Stimulated activated CD4-positive, alpha-beta T cell treated with anti-CD3 and anti-CD28 coated beads, Interleukin-12 subunit alpha, Interleukin-12 subunit beta, amount 100 ng/mL, for 48 hours (primary cell): ENCODE measurements at regions not wholly inside any gene's neighbourhood (a gene's known extent, or its start where the extent isn't known, plus 50 kb on each side); places are given as distances from the start of the nearest gene placed in this dataset.
"Not testable (repeated sequence)": the region's sequence is repeated elsewhere in the genome, so short reads cannot be mapped to it uniquely, and the experiment has no call there.

ENCODE experiments used
- DNase-seq, 3 donors: peaks; one replicate each; pipeline ENCODE4 v3.0.0-alpha.2; 2020; ENCODE audit warnings: low read depth in 2 of 3, low spot score in 1 of 3

DNA sequence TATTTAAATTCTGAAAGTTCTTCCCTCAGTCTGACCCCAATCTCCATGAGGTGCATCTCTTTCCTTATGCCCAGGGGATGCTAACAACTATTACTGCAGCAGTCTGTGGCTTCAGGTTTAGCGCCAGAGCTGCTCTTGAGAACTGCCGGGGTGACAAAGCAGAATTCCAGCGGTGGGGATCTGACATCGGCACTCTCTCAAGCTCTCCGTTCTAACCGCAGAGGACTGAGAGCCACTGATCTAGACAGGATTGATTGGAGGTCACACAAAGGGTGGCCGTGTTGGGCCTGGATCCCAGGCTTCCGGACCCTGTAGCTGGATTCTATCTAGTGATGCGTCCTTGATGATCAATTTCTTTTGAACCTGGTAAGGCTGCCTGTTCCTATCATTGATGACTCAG, 155.6 kb upstream of the TMEM132C start:
- no peak for DNase-seq

- no peak for DNase-seq
These were observed 155.0 kb upstream of the TMEM132C start for GRCh38 chr12:128111951-128112350.

GRCh38 chr12:128113250-128113649, 153.7 kb upstream of the TMEM132C start:
- DNase-seq = not testable (repeated sequence)

DNA sequence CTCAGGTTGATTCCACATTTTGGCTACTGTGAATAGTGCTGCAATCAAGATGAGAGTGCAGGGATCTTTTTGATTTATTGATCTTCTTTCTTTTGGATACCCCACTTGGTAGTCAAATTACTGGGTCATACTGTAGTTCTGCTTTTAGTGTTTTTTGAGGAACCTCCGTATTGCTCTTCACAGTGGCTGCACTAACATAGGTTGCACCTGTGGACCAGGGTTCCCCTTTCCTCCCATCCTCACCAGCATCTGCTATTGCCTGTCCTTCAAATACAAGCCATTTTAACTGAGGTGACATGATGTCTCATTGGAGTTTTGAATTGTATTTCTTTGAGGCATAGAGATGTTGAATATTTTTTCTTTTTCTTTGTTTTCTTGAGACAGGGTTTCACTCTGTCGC, 152.5 kb upstream of the TMEM132C start:
- DNase-seq = no peak

GRCh38 chr12:128116537-128116936, 150.4 kb upstream of the TMEM132C start:
- DNase-seq = no peak

GRCh38 chr12:128120035-128120434, 146.9 kb upstream of the TMEM132C start:
- DNase-seq = no peak

- DNase-seq = no peak
These were observed 145.5 kb upstream of the TMEM132C start for GRCh38 chr12:128121424-128121823.

- no peak for DNase-seq
These were observed 143.9 kb upstream of the TMEM132C start for GRCh38 chr12:128123096-128123495.

DNA sequence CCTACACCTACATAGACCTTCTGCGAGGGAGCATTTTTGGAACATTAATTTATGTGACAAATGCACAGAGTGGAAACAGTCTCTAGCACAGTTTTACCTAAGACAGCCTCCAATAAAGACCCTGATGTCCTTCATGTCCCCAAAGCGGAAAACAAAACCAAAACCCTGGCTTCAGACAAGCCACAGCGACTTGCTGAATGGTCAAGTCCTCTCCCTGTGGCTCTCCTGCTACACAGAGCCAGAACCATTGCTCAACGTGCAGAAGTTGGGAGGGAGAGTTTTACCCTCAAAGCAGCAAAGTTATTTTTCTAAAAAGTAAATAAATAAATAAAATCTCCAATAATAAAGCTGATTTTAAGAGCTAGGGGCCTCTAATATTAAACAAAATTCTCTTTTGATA, 135.0 kb upstream of the TMEM132C start:
- no peak for DNase-seq

DNA sequence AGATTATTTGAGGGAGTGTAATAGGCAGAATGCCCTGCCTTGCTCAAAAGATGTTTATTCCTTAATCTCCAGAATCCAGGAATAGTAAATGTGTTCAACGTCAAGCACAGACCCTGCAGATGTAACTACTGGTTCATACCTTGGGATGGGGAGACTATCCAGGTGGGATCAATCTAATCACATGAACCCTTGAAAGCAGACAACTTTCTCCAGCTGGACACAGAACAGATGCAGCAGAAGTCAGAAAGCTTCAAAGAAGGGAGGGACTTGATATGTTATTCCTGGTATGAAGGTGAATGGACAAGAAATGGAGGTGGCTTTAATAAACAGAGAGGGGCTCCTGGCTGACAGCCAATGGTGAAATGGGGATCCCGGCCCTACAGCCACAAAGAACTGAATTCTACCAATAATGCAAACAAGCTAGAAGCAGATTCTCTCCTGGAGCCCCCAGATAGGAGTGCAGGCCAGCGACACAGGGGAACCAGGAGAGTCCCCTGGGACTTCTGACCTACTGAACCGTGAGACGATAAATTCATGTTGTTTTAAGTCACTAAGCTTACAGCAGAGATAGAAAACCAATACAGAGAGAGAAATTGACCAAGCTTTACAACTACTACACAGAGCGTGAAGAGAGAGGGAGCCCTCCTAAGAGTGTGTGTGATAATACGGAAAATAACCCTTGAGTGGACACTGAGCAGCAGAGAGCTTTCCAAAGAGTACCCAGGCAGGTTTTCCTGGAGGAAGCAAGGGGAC, 133.5 kb upstream of the TMEM132C start:
- no peak for DNase-seq

GRCh38 chr12:128137140-128137539, 129.8 kb upstream of the TMEM132C start:
- no peak for DNase-seq

DNA sequence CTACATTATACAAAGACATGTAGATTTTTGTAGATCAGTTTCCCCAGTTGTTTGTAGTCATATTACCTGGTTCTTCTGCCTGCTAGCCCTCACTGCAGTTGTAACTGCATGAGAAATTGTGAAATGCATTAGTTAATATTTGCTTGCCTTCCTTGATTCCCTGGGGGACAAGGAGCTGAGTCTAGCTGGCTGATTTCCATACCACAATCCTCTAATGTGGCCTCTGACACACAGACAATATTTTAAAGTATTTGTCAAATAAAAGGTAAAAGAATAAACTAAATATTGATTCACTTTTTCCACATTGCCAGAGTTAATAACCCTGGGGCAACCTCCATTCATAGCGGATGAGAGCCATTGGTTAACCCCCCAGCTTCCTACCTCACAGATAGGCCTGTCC, 128.8 kb upstream of the TMEM132C start:
- DNase-seq = no peak

DNA sequence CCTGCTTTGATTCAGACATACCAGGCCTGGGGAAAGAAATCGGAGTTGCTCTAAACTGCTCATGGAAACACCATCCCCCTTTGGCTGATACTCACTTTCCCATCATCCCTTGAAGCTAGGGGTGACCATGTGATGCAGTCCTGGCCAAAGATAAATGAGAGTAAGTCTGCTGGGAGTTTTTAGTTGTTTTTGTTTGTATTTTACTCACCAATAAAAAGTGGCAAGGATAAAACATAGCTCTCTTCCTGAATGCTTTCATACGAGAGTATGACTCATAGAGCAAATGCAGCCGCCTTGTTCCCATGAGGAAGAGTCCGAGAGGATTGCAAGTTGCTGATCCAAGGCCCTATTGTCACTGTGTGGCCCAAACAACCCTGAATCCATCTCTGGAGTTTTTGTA, 126.4 kb upstream of the TMEM132C start:
- DNase-seq = no peak

DNA sequence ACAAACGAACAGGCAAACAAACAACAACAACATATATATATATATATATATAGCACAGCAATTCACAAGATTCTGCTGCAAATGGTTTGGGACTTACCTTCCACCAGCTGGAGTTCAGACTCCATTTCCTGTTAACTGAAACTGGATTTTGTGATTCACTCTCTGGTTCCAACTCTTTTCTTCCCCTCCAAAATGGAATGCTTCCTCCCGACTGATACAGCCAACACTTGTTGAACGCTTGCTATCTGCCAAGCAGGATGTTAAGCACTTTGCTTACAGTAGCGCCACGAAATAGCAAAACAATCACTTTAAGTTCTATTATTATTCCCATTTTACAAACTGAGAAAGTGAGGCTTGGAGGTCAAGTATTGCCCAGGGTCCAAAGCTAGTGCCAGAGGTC, 116.0 kb upstream of the TMEM132C start:
- DNase-seq = no peak

DNA sequence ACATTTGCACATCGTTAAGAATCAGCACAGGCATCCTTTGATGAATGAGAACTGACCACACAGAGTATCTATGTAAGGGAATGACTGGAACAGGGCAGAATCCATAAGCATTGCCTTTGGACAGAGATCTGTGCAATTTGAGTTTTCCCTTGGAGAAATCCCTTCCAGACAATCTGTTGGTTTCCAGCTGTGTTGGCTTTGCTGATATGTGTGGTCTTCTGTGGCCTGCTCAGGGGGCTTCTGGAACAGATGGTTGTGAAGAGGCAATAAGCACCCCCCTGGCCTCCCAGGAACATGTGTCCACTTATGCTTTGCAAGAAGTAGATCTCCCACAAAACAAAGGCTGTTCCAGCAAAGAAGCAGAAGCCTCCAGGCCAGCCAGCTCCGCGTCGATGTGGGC, 111.4 kb upstream of the TMEM132C start:
- no peak for DNase-seq

- no peak for DNase-seq
These were observed 103.9 kb upstream of the TMEM132C start for GRCh38 chr12:128163086-128163485.

DNA sequence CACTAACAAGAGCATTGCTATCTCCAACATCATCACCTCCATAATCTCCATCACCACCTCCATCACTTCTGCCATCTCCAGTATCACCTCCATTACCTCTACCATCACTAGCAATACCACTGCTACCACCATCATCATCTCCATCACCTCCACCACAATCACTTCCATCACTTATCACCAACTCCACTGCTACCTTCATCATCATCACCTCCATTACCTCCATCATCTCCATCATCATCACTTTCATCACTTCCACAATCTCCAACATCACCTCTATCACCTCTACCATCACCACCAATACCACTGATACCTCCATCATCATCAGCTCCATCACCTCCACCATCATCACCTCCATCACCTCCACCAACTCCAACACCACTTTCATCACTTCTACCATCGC, 102.4 kb upstream of the TMEM132C start:
- DNase-seq = no peak

- DNase-seq = no peak
These were observed 101.6 kb upstream of the TMEM132C start for GRCh38 chr12:128165387-128165786.

DNA sequence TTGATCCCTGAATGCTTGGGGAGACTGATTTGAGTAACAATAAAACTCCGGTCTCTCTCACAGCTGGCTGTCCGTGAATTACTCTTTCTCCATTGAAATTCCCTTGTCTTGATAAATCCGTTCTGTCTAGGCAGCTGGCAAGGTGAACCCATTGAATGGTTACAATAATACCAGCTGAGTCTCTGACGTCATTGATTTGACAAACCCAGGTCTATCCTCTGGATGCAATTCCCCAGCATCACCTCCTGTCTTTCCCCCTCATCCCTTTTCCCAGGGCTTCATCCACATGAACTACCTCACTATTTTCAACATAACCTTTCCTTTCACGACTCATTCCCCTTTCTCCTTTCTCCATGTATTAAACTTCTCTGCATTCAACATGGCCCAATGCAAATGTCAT, 98.7 kb upstream of the TMEM132C start:
- no peak for DNase-seq

- DNase-seq = no peak
These were observed 96.8 kb upstream of the TMEM132C start for GRCh38 chr12:128170181-128170580.

DNA sequence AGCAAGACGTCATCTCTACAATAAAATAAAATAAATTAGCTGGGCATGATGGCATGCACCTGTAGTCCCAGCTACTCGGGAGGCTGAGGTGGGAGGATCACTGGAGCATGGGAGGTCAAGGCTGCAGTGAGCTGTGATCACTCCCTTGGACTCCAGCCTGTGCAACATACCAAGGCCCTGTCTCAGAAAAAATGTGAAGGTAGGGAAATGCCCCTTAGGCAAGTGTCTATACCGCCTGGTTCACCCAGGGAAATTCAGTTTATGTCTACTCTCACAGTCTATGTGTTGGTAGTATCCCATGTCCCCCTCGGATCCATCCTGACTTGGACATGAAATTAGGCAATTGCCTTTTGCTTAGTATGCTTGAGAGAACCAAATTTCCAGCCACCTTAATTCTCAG, 88.4 kb upstream of the TMEM132C start:
- DNase-seq = no peak

- no peak for DNase-seq
These were observed 88.0 kb upstream of the TMEM132C start for GRCh38 chr12:128178966-128179365.

GRCh38 chr12:128180166-128180565, 86.8 kb upstream of the TMEM132C start:
- no peak for DNase-seq
